Stomach (tissue), 8 donors: ENCODE measurements at regions not wholly inside any gene's neighbourhood (a gene's known extent, or its start where the extent isn't known, plus 50 kb on each side); places are given as distances from the start of the nearest gene placed in this dataset.

Experiments used
- DNase-seq, 2 donors: peaks; one replicate each; pipeline versions ENCODE4 v3.0.0 to v3.0.0-alpha.2; 2013 to 2019
- H3K27ac ChIP-seq, 5 donors: fragments of 200-600 bp in 4 of 5; sonication (generic) in 4 of 5; one replicate each; pipeline ENCODE4 v1.5.1; 2013 to 2019; ENCODE audit warnings: mild to moderate bottlenecking in 1 of 5, moderate library complexity in 1 of 5
- H3K27me3 ChIP-seq, 3 donors: fragments of 200-600 bp; sonication (generic); one replicate each; pipeline ENCODE4 v1.5.1; 2017 to 2019; ENCODE audit warnings: mixed run types in 1 of 3
- H3K36me3 ChIP-seq, 4 donors: fragments of 200-600 bp; sonication (generic); 1 replicate in 3 of 4; 2 replicates in 1 of 4; pipeline ENCODE4 v1.5.1; 2016 to 2019
- H3K4me1 ChIP-seq, 4 donors: fragments of 200-600 bp; sonication (generic); one replicate each; pipeline ENCODE4 v1.5.1; 2016 to 2019
- H3K4me3 ChIP-seq, 4 donors: fragments of 200-600 bp; sonication (generic) in 3 of 4; one replicate each; pipeline ENCODE4 v1.5.1; 2016 to 2019; ENCODE audit warnings: mild to moderate bottlenecking in 1 of 4
- H3K9me3 ChIP-seq, 4 donors: fragments of 200-600 bp; sonication (generic); one replicate each; pipeline ENCODE4 v1.5.1; 2016 to 2019
- EP300 ChIP-seq: sonication (generic); formaldehyde crosslinking; IDR thresholded peaks from one replicate; pipeline ENCODE4 v1.6.1; 2017; ENCODE audit warnings: antibody characterized with exemption
- POLR2A ChIP-seq, 4 donors: fragments of 450-650 bp; IDR thresholded peaks; one replicate each; pipeline ENCODE4 v1.6.1; 2016; ENCODE audit warnings: antibody characterized with exemption in 4 of 4, control low read depth in 2 of 4, mild to moderate bottlenecking in 1 of 4, moderate library complexity in 1 of 4
- POLR2AphosphoS5 ChIP-seq, 3 donors: sonication (generic); formaldehyde crosslinking; IDR thresholded peaks; one replicate each; pipeline ENCODE4 v1.6.1; 2016; ENCODE audit warnings: antibody characterized with exemption in 3 of 3
- WGBS, 5 donors: extraction: QIAGEN DNeasy Blood & Tissue Kit in 3 of 5; methylation state at CpG; one replicate each; pipeline versions ENCODE4 v1.1.5 to v1.1.7; 2013 to 2018; 5-methylcytosine and 5-hydroxymethylcytosine counted together
- intact Hi-C: fragments of 100-400 bp; cut with DNase I; formaldehyde crosslinking; loops from one replicate; pipeline ENCODE4 v1.15.1; 2023; ENCODE audit warnings: low total_unique reads
- TF ChIP-seq, protein P1 (sequence below), 7 experiments: fragments of 450-650 bp in 4 of 7; fragments of 200-600 bp in 3 of 7; sonication (generic) in 3 of 7; IDR thresholded peaks; one replicate each; pipeline ENCODE4 v1.5.1; 2016 to 2019; ENCODE audit warnings: antibody characterized with exemption in 7 of 7, control low read depth in 2 of 7, mild to moderate bottlenecking in 1 of 7
- donor health status: healthy with polysubstance abuse.
- donor health status: Bipolar disorder and iron deficiency.
- donor health status: healthy.

DNA sequence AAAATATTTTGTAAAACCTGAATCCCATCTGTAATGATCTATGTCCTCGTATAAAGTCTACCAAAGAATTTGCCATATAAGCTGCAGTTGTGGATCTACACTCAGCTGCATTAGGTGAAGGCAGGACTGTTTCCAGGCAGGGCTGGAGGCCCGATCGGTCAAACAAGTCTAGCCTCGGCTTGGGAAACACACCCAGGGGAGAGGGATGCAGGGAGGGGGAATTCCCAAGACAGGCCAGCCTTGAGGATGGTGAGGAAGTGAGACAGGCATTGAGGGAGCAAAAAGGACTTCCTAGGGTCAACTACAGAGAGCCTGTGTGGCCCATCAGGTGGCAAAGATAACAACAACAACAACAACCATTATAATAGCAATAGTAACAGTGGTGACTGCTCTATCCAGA is 174.1 kb upstream of the FSTL4 start:
- DNase-seq = no peak
- no peaks in the 10 kb centered on the region for H3K4me1 ChIP-seq
- H3K36me3 ChIP-seq = no peaks in the 10 kb centered on the region
- intact Hi-C loops = no loop called here
- 68 to 85% (median 78%) methylated on average over 4 of the region's 4 CpGs for WGBS, 5 donors
- no peaks in the 10 kb centered on the region for H3K27me3 ChIP-seq
- H3K27ac ChIP-seq = no peak overlapping the region
- H3K4me3 ChIP-seq = no peak overlapping the region
- no peaks in the 10 kb centered on the region for H3K9me3 ChIP-seq
- TF ChIP-seq POLR2AphosphoS5 (IDR thresholded peaks at IDR 0.05) (no peak), EP300 (no peak), POLR2A (IDR thresholded peaks at IDR 0.05) (no peak)
- TF ChIP-seq, protein P1, sequence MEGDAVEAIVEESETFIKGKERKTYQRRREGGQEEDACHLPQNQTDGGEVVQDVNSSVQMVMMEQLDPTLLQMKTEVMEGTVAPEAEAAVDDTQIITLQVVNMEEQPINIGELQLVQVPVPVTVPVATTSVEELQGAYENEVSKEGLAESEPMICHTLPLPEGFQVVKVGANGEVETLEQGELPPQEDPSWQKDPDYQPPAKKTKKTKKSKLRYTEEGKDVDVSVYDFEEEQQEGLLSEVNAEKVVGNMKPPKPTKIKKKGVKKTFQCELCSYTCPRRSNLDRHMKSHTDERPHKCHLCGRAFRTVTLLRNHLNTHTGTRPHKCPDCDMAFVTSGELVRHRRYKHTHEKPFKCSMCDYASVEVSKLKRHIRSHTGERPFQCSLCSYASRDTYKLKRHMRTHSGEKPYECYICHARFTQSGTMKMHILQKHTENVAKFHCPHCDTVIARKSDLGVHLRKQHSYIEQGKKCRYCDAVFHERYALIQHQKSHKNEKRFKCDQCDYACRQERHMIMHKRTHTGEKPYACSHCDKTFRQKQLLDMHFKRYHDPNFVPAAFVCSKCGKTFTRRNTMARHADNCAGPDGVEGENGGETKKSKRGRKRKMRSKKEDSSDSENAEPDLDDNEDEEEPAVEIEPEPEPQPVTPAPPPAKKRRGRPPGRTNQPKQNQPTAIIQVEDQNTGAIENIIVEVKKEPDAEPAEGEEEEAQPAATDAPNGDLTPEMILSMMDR (IDR thresholded peaks at IDR 0.05) = no peak

DNA sequence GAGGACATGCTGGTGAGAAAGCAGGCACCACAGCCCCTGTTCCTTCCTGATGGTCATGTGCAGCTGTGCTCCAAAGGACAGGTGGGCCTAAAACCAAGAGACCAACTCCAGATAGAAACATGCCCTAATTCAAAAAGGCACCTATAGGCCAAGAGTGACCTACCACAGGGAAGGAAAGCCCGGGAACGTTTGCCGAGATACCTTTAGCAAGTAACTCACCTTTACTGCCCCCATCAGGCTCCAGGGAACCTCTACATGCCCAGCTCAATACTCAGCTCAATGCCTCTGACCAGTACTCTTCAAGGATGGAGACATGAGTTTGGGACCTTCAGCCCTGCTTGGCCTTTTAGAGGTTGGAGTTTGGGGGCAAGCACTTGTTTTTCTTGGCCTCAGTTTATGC is 172.8 kb upstream of the FSTL4 start:
- no peak overlapping the region for H3K4me3 ChIP-seq
- H3K27me3 ChIP-seq = no peaks in the 10 kb centered on the region
- no peaks in the 10 kb centered on the region for H3K36me3 ChIP-seq
- intact Hi-C loops = no loop called here
- no peaks in the 10 kb centered on the region for H3K9me3 ChIP-seq
- H3K4me1 ChIP-seq = no peaks in the 10 kb centered on the region
- TF ChIP-seq POLR2AphosphoS5 (IDR thresholded peaks at IDR 0.05) = no peak
- WGBS, 5 donors = 58 to 78% (median 69%) methylated on average over 3 of the region's 3 CpGs
- DNase-seq = no peak
- no peak overlapping the region for H3K27ac ChIP-seq

DNA sequence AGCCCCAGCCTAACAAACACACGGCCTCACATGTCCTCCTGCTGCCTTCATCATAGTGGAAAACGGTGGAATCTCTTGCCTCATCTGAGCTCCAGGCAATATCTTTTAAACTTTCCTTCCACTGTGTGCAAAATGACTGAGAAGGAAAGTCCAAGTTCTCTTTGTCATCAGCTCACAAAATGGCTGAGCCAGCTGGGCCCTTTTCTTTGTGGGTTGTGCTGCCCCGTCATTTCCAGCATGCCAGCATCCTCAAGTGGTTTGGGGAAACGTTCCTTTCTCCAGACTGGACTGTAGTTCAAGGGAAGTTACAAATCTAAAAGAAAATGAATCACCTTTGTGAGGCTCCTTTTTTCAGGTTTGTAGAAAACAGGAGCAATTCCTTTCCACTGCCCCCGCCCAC is 171.1 kb upstream of the FSTL4 start:
- Histone ChIP-seq H3K9me3 (no peaks in the 10 kb centered on the region), H3K4me3 (no peak overlapping the region), H3K4me1 (no peaks in the 10 kb centered on the region), H3K36me3 (no peaks in the 10 kb centered on the region), H3K27ac (no peak overlapping the region), H3K27me3 (no peaks in the 10 kb centered on the region)
- TF ChIP-seq POLR2AphosphoS5 (IDR thresholded peaks at IDR 0.05) (no peak), EP300 (no peak), POLR2A (IDR thresholded peaks at IDR 0.05) (no peak)
- TF ChIP-seq, protein P1 (IDR thresholded peaks at IDR 0.05) = no peak
- no peak for DNase-seq
- 66 to 81% (median 71%) methylated on average over 5 of the region's 5 CpGs for WGBS, 5 donors
- intact Hi-C loops = no loop called here

DNA sequence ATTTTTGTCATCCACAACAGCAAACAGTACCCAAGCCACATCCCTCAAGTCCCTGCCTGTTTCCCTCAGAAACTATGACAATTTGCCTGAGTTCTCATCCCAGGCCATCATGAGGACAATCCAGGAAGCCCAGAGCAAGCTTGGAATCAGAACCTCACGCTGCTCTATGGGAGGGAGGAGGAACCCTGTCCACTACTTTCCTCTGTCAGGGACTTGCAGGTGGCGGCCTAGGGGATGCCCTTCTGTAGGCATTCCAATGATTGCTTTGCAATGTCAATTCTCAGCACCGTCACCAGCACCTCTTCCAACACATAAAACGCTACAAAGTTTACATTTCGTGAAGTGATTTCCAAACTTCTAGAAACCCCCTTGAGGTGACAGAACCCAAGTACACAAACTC is 170.4 kb upstream of the FSTL4 start:
- TF ChIP-seq POLR2A (IDR thresholded peaks at IDR 0.05) = no peak
- TF ChIP-seq POLR2AphosphoS5 (IDR thresholded peaks at IDR 0.05) = no peak
- no peak for TF ChIP-seq EP300
- TF ChIP-seq, protein P1 (IDR thresholded peaks at IDR 0.05) = no peak
- intact Hi-C loops = no loop called here
- Histone ChIP-seq H3K27ac (no peak overlapping the region), H3K9me3 (no peaks in the 10 kb centered on the region), H3K27me3 (no peaks in the 10 kb centered on the region), H3K4me3 (no peak overlapping the region), H3K4me1 (no peaks in the 10 kb centered on the region), H3K36me3 (no peaks in the 10 kb centered on the region)
- no peak for DNase-seq
- 80 to 90% (median 88%) methylated on average over 5 of the region's 5 CpGs for WGBS, 5 donors

DNA sequence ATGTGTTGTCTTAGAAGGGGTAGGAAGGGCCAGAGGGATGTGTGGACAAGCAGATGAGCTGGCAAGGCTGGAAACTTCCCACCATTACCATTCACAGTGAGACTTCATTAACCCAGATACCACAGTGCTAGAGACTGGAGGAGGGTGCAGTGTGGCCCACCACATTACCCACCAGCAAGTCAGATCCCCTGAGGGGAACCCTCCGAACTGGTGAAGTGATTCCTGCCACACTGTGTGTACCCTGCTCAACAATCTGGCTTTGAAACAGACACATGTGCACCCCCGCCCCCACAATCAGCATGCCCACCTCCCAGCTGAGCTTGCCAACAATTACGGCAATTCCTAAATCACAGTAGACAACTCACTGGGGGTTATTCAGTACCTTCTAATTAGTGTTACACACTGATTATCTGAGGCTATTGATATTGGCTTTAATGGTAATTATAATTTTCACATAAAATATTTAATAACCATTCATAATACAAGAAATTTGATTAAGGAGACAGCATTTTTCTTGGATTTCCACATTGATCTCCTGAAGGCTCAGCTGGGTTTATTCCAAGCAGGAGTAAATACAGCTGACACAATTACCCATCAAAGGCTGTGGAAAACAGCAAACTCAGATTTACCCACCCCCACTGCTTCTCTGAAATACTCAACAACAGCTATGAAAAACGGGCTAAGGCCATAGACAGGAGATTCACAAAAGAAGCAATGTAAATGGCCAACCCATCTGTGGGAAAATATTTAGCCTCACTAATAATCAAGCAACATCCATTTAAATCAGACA is 169.3 kb upstream of the FSTL4 start:
- intact Hi-C loops = no loop called here
- no peaks in the 10 kb centered on the region for H3K9me3 ChIP-seq
- no peaks in the 10 kb centered on the region for H3K36me3 ChIP-seq
- DNase-seq = no peak
- no peaks in the 10 kb centered on the region for H3K27me3 ChIP-seq
- H3K4me3 ChIP-seq = no peak overlapping the region
- no peaks in the 10 kb centered on the region for H3K4me1 ChIP-seq
- WGBS, 5 donors = 78 to 85% (median 82%) methylated on average over 4 of the region's 4 CpGs
- H3K27ac ChIP-seq = no peak overlapping the region
- TF ChIP-seq, protein P1 (IDR thresholded peaks at IDR 0.05) = no peak
- TF ChIP-seq EP300 = no peak
- no peak for TF ChIP-seq POLR2A (IDR thresholded peaks at IDR 0.05)
- TF ChIP-seq POLR2AphosphoS5 (IDR thresholded peaks at IDR 0.05) = no peak
